HUDEP-2 (cell line): ENCODE measurements at regions not wholly inside any gene's neighbourhood (a gene's known extent, or its start where the extent isn't known, plus 50 kb on each side); places are given as distances from the start of the nearest gene placed in this dataset.

Experiments used
- DNase-seq, 76 experiments: peaks; one replicate each; lab custom pipeline; 2025; ENCODE audit not compliant: unreplicated experiment in 76 of 76; lab: John Stamatoyannopoulos, UW

- no peak for DNase-seq
Observed at GRCh38 chr12:41778934-41779333, 365.7 kb downstream of the GXYLT1 start.

GRCh38 chr12:41777064-41777790 is 367.4 kb downstream of the GXYLT1 start:
- DNase-seq, result no peak

- no peak for DNase-seq
Observed at GRCh38 chr12:41772478-41772877, 372.2 kb downstream of the GXYLT1 start.

GRCh38 chr12:41769810-41770209 is 374.9 kb downstream of the GXYLT1 start:
- no peak for DNase-seq

GRCh38 chr12:41768456-41768855 is 376.2 kb downstream of the GXYLT1 start:
- no peak for DNase-seq

GRCh38 chr12:41762691-41763090 is 382.0 kb downstream of the GXYLT1 start:
- DNase-seq, result no peak

- no peak for DNase-seq
Observed at GRCh38 chr12:41745593-41745992, 399.1 kb downstream of the GXYLT1 start.

- no peak for DNase-seq
Observed at GRCh38 chr12:41743835-41744234, 400.8 kb downstream of the GXYLT1 start.

GRCh38 chr12:41739066-41739465 is 405.6 kb downstream of the GXYLT1 start:
- DNase-seq, result no peak

GRCh38 chr12:41737423-41737822 is 407.3 kb downstream of the GXYLT1 start:
- no peak for DNase-seq

GRCh38 chr12:41736436-41736835 is 408.2 kb downstream of the GXYLT1 start:
- no peak for DNase-seq

- no peak for DNase-seq
Observed at GRCh38 chr12:41731691-41732090, 413.0 kb downstream of the GXYLT1 start.

GRCh38 chr12:41731061-41731460 is 413.6 kb downstream of the GXYLT1 start:
- no peak for DNase-seq

- DNase-seq, result no peak
Observed at GRCh38 chr12:41724216-41724615, 420.5 kb downstream of the GXYLT1 start.

GRCh38 chr12:41719214-41719613 is 425.5 kb downstream of the GXYLT1 start:
- no peak for DNase-seq

GRCh38 chr12:41715256-41715655 is 429.4 kb downstream of the GXYLT1 start:
- no peak for DNase-seq

GRCh38 chr12:41709463-41710285 is 435.0 kb downstream of the GXYLT1 start:
- no peak for DNase-seq

GRCh38 chr12:41709012-41709411 is 435.7 kb downstream of the GXYLT1 start:
- no peak for DNase-seq

- no peak for DNase-seq
Observed at GRCh38 chr12:41706376-41706775, 438.3 kb downstream of the GXYLT1 start.

- DNase-seq, result peak in 2 of 76 experiments; percentile 1
Observed at GRCh38 chr12:41701943-41702601, 442.6 kb downstream of the GXYLT1 start.

GRCh38 chr12:41700940-41701339 is 443.7 kb downstream of the GXYLT1 start:
- DNase-seq, result no peak
